ENCODE measurements at regions not wholly inside any gene's neighbourhood (a gene's known extent, or its start where the extent isn't known, plus 50 kb on each side); places are given as distances from the start of the nearest gene placed in this dataset.

GRCh38 chr2:121047383-121047782 is 237.6 kb downstream of the TFCP2L1 start:
- H3K27me3 ChIP-seq: no peaks in the 10 kb centered on the region
- H3K36me3 ChIP-seq: no peaks in the 10 kb centered on the region
- H3K4me3 ChIP-seq: no peak overlapping the region
- no peaks in the 10 kb centered on the region for H3K4me1 ChIP-seq
- H3K9me3 ChIP-seq: no peaks in the 10 kb centered on the region
- intact Hi-C loops (cut with DNase I; ENCODE audit: low total_unique reads) (no loop called here), in situ Hi-C loops (cut with MboI; ENCODE audit: low pct_ligation_motif_present in 1 of 4, low pct_unique_long_range_greater_than_20kb in 1 of 4, low sequenced_read_pairs in 3 of 4) (no loop called here)
- WGBS, 2 donors (ENCODE audit: low coverage in 1 of 2): 84 to 100% methylated on average over 1 to 4 of the region's 4 CpGs
- no peak for DNase-seq
- TF ChIP-seq CTCF (IDR thresholded peaks at IDR 0.05) (no peak), EP300 (IDR thresholded peaks at IDR 0.05; ENCODE audit: low read depth) (no peak), POLR2AphosphoS5 (IDR thresholded peaks at IDR 0.05) (no peak), POLR2A (IDR thresholded peaks at IDR 0.05) (no peak)
- no peak overlapping the region for H3K27ac ChIP-seq

GRCh38 chr2:121049131-121049530 is 235.9 kb downstream of the TFCP2L1 start:
- H3K9me3 ChIP-seq: no peaks in the 10 kb centered on the region
- H3K36me3 ChIP-seq: no peaks in the 10 kb centered on the region
- TF ChIP-seq POLR2AphosphoS5 (IDR thresholded peaks at IDR 0.05): no peak
- no peak for TF ChIP-seq EP300 (IDR thresholded peaks at IDR 0.05; ENCODE audit: low read depth)
- no peak for TF ChIP-seq POLR2A (IDR thresholded peaks at IDR 0.05)
- no peak for TF ChIP-seq CTCF (IDR thresholded peaks at IDR 0.05)
- no peak overlapping the region for H3K27ac ChIP-seq
- no peaks in the 10 kb centered on the region for H3K27me3 ChIP-seq
- intact Hi-C loops (cut with DNase I; ENCODE audit: low total_unique reads): no loop called here
- H3K4me1 ChIP-seq: no peaks in the 10 kb centered on the region
- DNase-seq: no peak
- in situ Hi-C loops (cut with MboI; ENCODE audit: low pct_ligation_motif_present in 1 of 4, low pct_unique_long_range_greater_than_20kb in 1 of 4, low sequenced_read_pairs in 3 of 4): no loop called here
- no peak overlapping the region for H3K4me3 ChIP-seq
- 100% methylated on average over 2 of the region's 2 CpGs; no CpG with 5 or more reads in 1 of the 2 donors for WGBS, 2 donors (ENCODE audit: low coverage in 1 of 2)

GRCh38 chr2:121049950-121050585 is 234.9 kb downstream of the TFCP2L1 start:
- no peaks in the 10 kb centered on the region for H3K9me3 ChIP-seq
- in situ Hi-C loops (cut with MboI; ENCODE audit: low pct_ligation_motif_present in 1 of 4, low pct_unique_long_range_greater_than_20kb in 1 of 4, low sequenced_read_pairs in 3 of 4) (no loop called here), intact Hi-C loops (cut with DNase I; ENCODE audit: low total_unique reads) (no loop called here)
- no peak overlapping the region for H3K27ac ChIP-seq
- TF ChIP-seq EP300 (IDR thresholded peaks at IDR 0.05; ENCODE audit: low read depth) (no peak), POLR2AphosphoS5 (IDR thresholded peaks at IDR 0.05) (no peak), CTCF (IDR thresholded peaks at IDR 0.05) (no peak), POLR2A (IDR thresholded peaks at IDR 0.05) (no peak)
- H3K36me3 ChIP-seq: no peaks in the 10 kb centered on the region
- 46 to 61% methylated on average over 5 to 11 of the region's 11 CpGs for WGBS, 2 donors (ENCODE audit: low coverage in 1 of 2)
- H3K27me3 ChIP-seq: no peaks in the 10 kb centered on the region
- DNase-seq: no peak
- no peak overlapping the region for H3K4me3 ChIP-seq
- H3K4me1 ChIP-seq: no peaks in the 10 kb centered on the region

GRCh38 chr2:121051311-121051710 is 233.7 kb downstream of the TFCP2L1 start:
- Histone ChIP-seq H3K36me3 (no peaks in the 10 kb centered on the region), H3K4me1 (no peaks in the 10 kb centered on the region), H3K27ac (no peak overlapping the region), H3K4me3 (no peak overlapping the region), H3K9me3 (no peaks in the 10 kb centered on the region), H3K27me3 (no peaks in the 10 kb centered on the region)
- WGBS, 2 donors (ENCODE audit: low coverage in 1 of 2): 79 to 90% methylated on average over 5 to 6 of the region's 6 CpGs
- TF ChIP-seq EP300 (IDR thresholded peaks at IDR 0.05; ENCODE audit: low read depth): no peak
- TF ChIP-seq POLR2AphosphoS5 (IDR thresholded peaks at IDR 0.05): no peak
- no peak for TF ChIP-seq CTCF (IDR thresholded peaks at IDR 0.05)
- TF ChIP-seq POLR2A (IDR thresholded peaks at IDR 0.05): no peak
- no peak for DNase-seq
- intact Hi-C loops (cut with DNase I; ENCODE audit: low total_unique reads) (no loop called here), in situ Hi-C loops (cut with MboI; ENCODE audit: low pct_ligation_motif_present in 1 of 4, low pct_unique_long_range_greater_than_20kb in 1 of 4, low sequenced_read_pairs in 3 of 4) (no loop called here)
